IMR-90 (cell line): ENCODE measurements at regions not wholly inside any gene's neighbourhood (a gene's known extent, or its start where the extent isn't known, plus 50 kb on each side); places are given as distances from the start of the nearest gene placed in this dataset.
A peak's percentile ranks its signal among the peaks of the same experiment; 100 is the strongest.

Experiments
- ATAC-seq: fragments of 200-7000 bp; cut with Tn5 transposase; 2 replicates; pipeline ENCODE4 v1.9.1; 2020; ENCODE audit warnings: low read depth, mild to moderate bottlenecking, moderate library complexity
- BruUV-seq: library from RNA; stranded (reverse); fragments of 400-500 nt; replicated peaks from 2 replicates; lab custom pipeline; 2021; lab: Mats Ljungman, UMichigan
- CTCF ChIA-PET: fragments of 300-600 bp; formaldehyde crosslinking; extraction: SDS; loops from one replicate; lab custom pipeline; 2021; ENCODE audit warnings: antibody characterized with exemption; lab: Yijun Ruan, JAX
- POLR2A ChIA-PET: fragments of 300-600 bp; sonication (Branson Sonifier 250); formaldehyde crosslinking; loops from one replicate; lab custom pipeline; 2022; ENCODE audit warnings: antibody characterized with exemption; ENCODE audit not compliant: unreplicated experiment; lab: Charles Lee
- DNase-seq: peaks from one replicate; pipeline ENCODE4 v3.0.0; 2013
- H2AFZ ChIP-seq: replicated peaks from 2 replicates; pipeline ENCODE3; 2013; ENCODE audit warnings: low read length, mild to moderate bottlenecking; ENCODE audit not compliant: poor library complexity
- H2AK5ac ChIP-seq: 2 replicates; pipeline ENCODE4 v1.6.1; 2013; ENCODE audit warnings: low read depth, low read length, inconsistent platforms
- H2AK9ac ChIP-seq: replicated peaks from 2 replicates; pipeline ENCODE3; 2013; ENCODE audit warnings: mild to moderate bottlenecking, low read depth, low read length, moderate library complexity; ENCODE audit not compliant: poor library complexity
- H2BK120ac ChIP-seq: 2 replicates; pipeline ENCODE4 v1.6.1; 2013; ENCODE audit warnings: low read depth, low read length, inconsistent platforms
- H2BK15ac ChIP-seq: 3 replicates; pipeline ENCODE4 v1.6.1; 2013; ENCODE audit warnings: low read depth, low read length, inconsistent platforms
- H2BK20ac ChIP-seq: 2 replicates; pipeline ENCODE4 v1.6.1; 2013; ENCODE audit warnings: low read depth, mild to moderate bottlenecking, inconsistent platforms, low read length, moderate library complexity
- H2BK5ac ChIP-seq: 2 replicates; pipeline ENCODE4 v1.6.1; 2013; ENCODE audit warnings: mild to moderate bottlenecking, low read depth, low read length, inconsistent platforms; ENCODE audit not compliant: poor library complexity, severe bottlenecking
- H3K14ac ChIP-seq: replicated peaks from 2 replicates; pipeline ENCODE4 v1.6.1; 2013; ENCODE audit warnings: low read depth, low read length, inconsistent platforms
- H3K18ac ChIP-seq: 2 replicates; pipeline ENCODE4 v1.6.1; 2013; ENCODE audit warnings: low read depth, low read length, control low read depth
- H3K23ac ChIP-seq: 2 replicates; pipeline ENCODE4 v1.6.1; 2013; ENCODE audit warnings: low read depth, low read length, inconsistent platforms
- H3K27ac ChIP-seq: 2 replicates; pipeline ENCODE4 v1.5.1; 2013; ENCODE audit warnings: mild to moderate bottlenecking, control low read depth, low read length; ENCODE audit not compliant: insufficient read depth
- H3K27me3 ChIP-seq: 2 replicates; pipeline ENCODE4 v1.6.1; 2013; ENCODE audit warnings: low read length; ENCODE audit not compliant: control insufficient read depth, insufficient read depth
- H3K36me3 ChIP-seq: 2 replicates; pipeline ENCODE4 v1.6.1; 2013; ENCODE audit warnings: low read length, mixed read lengths; ENCODE audit not compliant: control insufficient read depth, insufficient read depth
- H3K4ac ChIP-seq: 2 replicates; pipeline ENCODE4 v1.6.1; 2013; ENCODE audit warnings: low read depth, low read length, inconsistent platforms
- H3K4me1 ChIP-seq: 2 replicates; pipeline ENCODE4 v1.6.1; 2013; ENCODE audit warnings: low read length, mixed read lengths; ENCODE audit not compliant: control insufficient read depth, insufficient read depth
- H3K4me2 ChIP-seq: 2 replicates; pipeline ENCODE4 v1.6.1; 2013; ENCODE audit warnings: low read depth, mild to moderate bottlenecking, control low read depth, low read length, moderate library complexity
- H3K4me3 ChIP-seq: 2 replicates; pipeline ENCODE4 v1.5.1; 2013; ENCODE audit warnings: low read depth, mild to moderate bottlenecking, control low read depth, low read length, moderate library complexity; ENCODE audit not compliant: insufficient read depth
- H3K56ac ChIP-seq: 2 replicates; pipeline ENCODE4 v1.6.1; 2013; ENCODE audit warnings: low read length, inconsistent platforms; ENCODE audit not compliant: insufficient read depth; ENCODE audit errors: extremely low read depth
- H3K79me1 ChIP-seq, 2 experiments: 2 replicates each; pipeline ENCODE4 v1.6.1; 2013; ENCODE audit warnings: low read length in 2 of 2, inconsistent platforms in 1 of 2, low read depth in 1 of 2
- H3K9ac ChIP-seq: 2 replicates; pipeline ENCODE4 v1.6.1; 2013; ENCODE audit warnings: low read depth, low read length, control low read depth
- H3K9me1 ChIP-seq: 2 replicates; pipeline ENCODE4 v1.6.1; 2013; ENCODE audit warnings: low read length, inconsistent platforms; ENCODE audit not compliant: insufficient read depth
- H3K9me3 ChIP-seq: 2 replicates; pipeline ENCODE4 v1.6.1; 2013; ENCODE audit warnings: low read length; ENCODE audit not compliant: control insufficient read depth, insufficient read depth
- H4K20me1 ChIP-seq: 2 replicates; pipeline ENCODE4 v1.6.1; 2013; ENCODE audit warnings: low read length, inconsistent platforms; ENCODE audit not compliant: insufficient read depth
- H4K5ac ChIP-seq: 2 replicates; pipeline ENCODE4 v1.6.1; 2013; ENCODE audit warnings: mild to moderate bottlenecking, low read depth, low read length, control low read depth
- H4K8ac ChIP-seq, 2 experiments: 2 replicates each; pipeline ENCODE4 v1.6.1; 2013; ENCODE audit warnings: low read depth in 2 of 2, low read length in 2 of 2, control low read depth in 1 of 2, inconsistent platforms in 1 of 2
- H4K91ac ChIP-seq: 2 replicates; pipeline ENCODE4 v1.6.1; 2013; ENCODE audit warnings: low read depth, low read length, inconsistent platforms; ENCODE audit not compliant: insufficient read depth
- CHD1 ChIP-seq: IDR thresholded peaks from 2 replicates; pipeline ENCODE4 v1.6.1; 2012; ENCODE audit warnings: low read depth, low read length, improper control_type of control experiment
- MAFK ChIP-seq: IDR thresholded peaks from 2 replicates; pipeline ENCODE4 v1.6.1; 2012; ENCODE audit warnings: low read depth, low read length, improper control_type of control experiment
- MAZ ChIP-seq: IDR thresholded peaks from 2 replicates; pipeline ENCODE4 v1.6.1; 2012; ENCODE audit warnings: low read depth, mild to moderate bottlenecking, low read length, improper control_type of control experiment, moderate library complexity, borderline replicate concordance
- MXI1 ChIP-seq: IDR thresholded peaks from 2 replicates; pipeline ENCODE4 v1.6.1; 2012; ENCODE audit warnings: low read depth, mild to moderate bottlenecking, low read length, moderate library complexity, borderline replicate concordance
- NFE2L2 ChIP-seq: fragments of 150-350 bp; IDR thresholded peaks from 2 replicates; pipeline ENCODE4 v1.6.1; 2016; ENCODE audit warnings: low read depth, mild to moderate bottlenecking, low read length
- POLR2A ChIP-seq: IDR thresholded peaks from 2 replicates; pipeline ENCODE4 v1.6.1; 2012; ENCODE audit warnings: mild to moderate bottlenecking, low read depth, low read length
- RAD21 ChIP-seq: IDR thresholded peaks from 2 replicates; pipeline ENCODE4 v1.6.1; 2012; ENCODE audit warnings: low read length, improper control_type of control experiment
- RFX5 ChIP-seq: IDR thresholded peaks from 2 replicates; pipeline ENCODE4 v1.8.0; 2012; ENCODE audit warnings: low read depth, mild to moderate bottlenecking, low read length, moderate library complexity
- SMC3 ChIP-seq: fragments of 150-350 bp; IDR thresholded peaks from 2 replicates; pipeline ENCODE4 v1.6.1; 2016; ENCODE audit warnings: low read depth, mild to moderate bottlenecking, antibody characterized with exemption, low read length, moderate library complexity
- dilution Hi-C: fragments of 300-500 bp; cut with HindIII; formaldehyde crosslinking; loops from one replicate; pipeline ENCODE4 v1.14.3; 2018; ENCODE audit warnings: low sequenced_read_pairs; ENCODE audit not compliant: unreplicated experiment
- in situ Hi-C: fragments of 300-500 bp; cut with MboI; formaldehyde crosslinking; loops from 3 replicates; pipeline ENCODE4 v1.14.3; 2019; ENCODE audit warnings: low sequenced_read_pairs, inconsistent platforms, mixed read lengths
- intact Hi-C: fragments of 100-400 bp; cut with micrococcal nuclease; formaldehyde crosslinking; loops from 2 replicates; pipeline ENCODE4 v1.10.0; 2022
- TF ChIP-seq, protein P1 (sequence below): fragments of 150-350 bp; IDR thresholded peaks from 2 replicates; pipeline ENCODE4 v1.6.1; 2016; ENCODE audit warnings: low read depth, mild to moderate bottlenecking, low read length, moderate library complexity, borderline replicate concordance
- TF ChIP-seq, protein P2 (sequence below): conservative IDR thresholded peaks from 2 replicates; pipeline ENCODE4 v1.5.1; 2012; ENCODE audit warnings: mild to moderate bottlenecking, low read depth, low read length, improper control_type of control experiment

DNA sequence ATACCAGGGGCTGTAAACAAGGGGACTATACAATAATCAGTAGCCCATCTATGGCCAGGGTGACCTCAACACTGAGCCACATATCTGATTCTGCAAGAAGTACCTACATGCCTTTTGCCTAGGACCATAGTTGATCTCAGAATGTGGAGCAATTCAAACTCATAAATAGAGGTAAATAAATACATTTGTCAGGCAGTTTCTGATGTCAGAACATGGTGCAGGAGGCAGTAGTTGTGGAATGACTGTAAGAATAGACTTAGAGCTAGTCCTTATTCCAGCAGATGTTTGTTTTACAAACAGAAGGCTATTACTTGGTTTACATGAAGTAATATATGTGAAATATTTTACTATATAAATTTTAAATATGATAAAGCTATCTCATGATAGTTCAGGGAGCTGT, 330.7 kb upstream of the DAB2 start:
- H2BK5ac ChIP-seq, result peak overlapping the region; percentile 64
- H3K23ac ChIP-seq, result no peak overlapping the region
- peak overlapping the region; percentile 37 for H4K5ac ChIP-seq
- H3K9ac ChIP-seq, result no peak overlapping the region
- no peak overlapping the region for H2AK9ac ChIP-seq
- H3K9me1 ChIP-seq, result peaks cover 2% of the 10 kb centered on the region; the same call in 1 of the 2 replicates
- no peaks in the 10 kb centered on the region for H3K9me3 ChIP-seq
- peak; percentile 26 for DNase-seq
- ChIA-PET POLR2A (no interaction called here), CTCF (no interaction called here)
- H4K20me1 ChIP-seq, result no peaks in the 10 kb centered on the region
- H3K56ac ChIP-seq, result no peak overlapping the region
- peak overlapping the region; percentile 84 for H3K14ac ChIP-seq
- peak overlapping the region; percentile 79 for H3K18ac ChIP-seq
- peak overlapping the region; percentile 94 for H2BK20ac ChIP-seq
- H3K4me3 ChIP-seq, result no peak overlapping the region
- dilution Hi-C loops (no loop called here), in situ Hi-C loops (loop anchor here (25.0 kb wide), 1 partner anchor 368 kb away; no protein-coding TSS in a partner anchor), intact Hi-C loops (no loop called here)
- peak overlapping the region; percentile 87 for H3K4ac ChIP-seq
- no peak overlapping the region for H2AFZ ChIP-seq
- H2BK120ac ChIP-seq, result peak overlapping the region; percentile 91
- H3K4me1 ChIP-seq, result peaks cover 2% of the 10 kb centered on the region; the same call in 1 of the 2 replicates
- peak overlapping the region; percentile 88 for H2BK15ac ChIP-seq
- H2AK5ac ChIP-seq, result peak overlapping the region; percentile 65; the same call in 1 of the 2 replicates
- H3K36me3 ChIP-seq, result no peaks in the 10 kb centered on the region
- ATAC-seq, result peak; percentile 51
- BruUV-seq, result no TSS peak
- peak overlapping the region; percentile 55 to 76; a peak in 2 of 4 replicates for H4K8ac ChIP-seq
- H3K27ac ChIP-seq, result peak overlapping the region; percentile 86; the same call in 1 of the 2 replicates
- H3K79me1 ChIP-seq, result no peaks in the 10 kb centered on the region
- no peak overlapping the region for H3K4me2 ChIP-seq
- peak overlapping the region; percentile 66 for H4K91ac ChIP-seq
- H3K27me3 ChIP-seq, result no peaks in the 10 kb centered on the region
- no peak for TF ChIP-seq RFX5
- no peak for TF ChIP-seq POLR2A
- no peak for TF ChIP-seq RAD21
- no peak for TF ChIP-seq MXI1
- TF ChIP-seq, protein P1, sequence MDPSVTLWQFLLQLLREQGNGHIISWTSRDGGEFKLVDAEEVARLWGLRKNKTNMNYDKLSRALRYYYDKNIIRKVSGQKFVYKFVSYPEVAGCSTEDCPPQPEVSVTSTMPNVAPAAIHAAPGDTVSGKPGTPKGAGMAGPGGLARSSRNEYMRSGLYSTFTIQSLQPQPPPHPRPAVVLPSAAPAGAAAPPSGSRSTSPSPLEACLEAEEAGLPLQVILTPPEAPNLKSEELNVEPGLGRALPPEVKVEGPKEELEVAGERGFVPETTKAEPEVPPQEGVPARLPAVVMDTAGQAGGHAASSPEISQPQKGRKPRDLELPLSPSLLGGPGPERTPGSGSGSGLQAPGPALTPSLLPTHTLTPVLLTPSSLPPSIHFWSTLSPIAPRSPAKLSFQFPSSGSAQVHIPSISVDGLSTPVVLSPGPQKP, result no peak
- no peak for TF ChIP-seq MAZ
- no peak for TF ChIP-seq CHD1
- TF ChIP-seq, protein P2, sequence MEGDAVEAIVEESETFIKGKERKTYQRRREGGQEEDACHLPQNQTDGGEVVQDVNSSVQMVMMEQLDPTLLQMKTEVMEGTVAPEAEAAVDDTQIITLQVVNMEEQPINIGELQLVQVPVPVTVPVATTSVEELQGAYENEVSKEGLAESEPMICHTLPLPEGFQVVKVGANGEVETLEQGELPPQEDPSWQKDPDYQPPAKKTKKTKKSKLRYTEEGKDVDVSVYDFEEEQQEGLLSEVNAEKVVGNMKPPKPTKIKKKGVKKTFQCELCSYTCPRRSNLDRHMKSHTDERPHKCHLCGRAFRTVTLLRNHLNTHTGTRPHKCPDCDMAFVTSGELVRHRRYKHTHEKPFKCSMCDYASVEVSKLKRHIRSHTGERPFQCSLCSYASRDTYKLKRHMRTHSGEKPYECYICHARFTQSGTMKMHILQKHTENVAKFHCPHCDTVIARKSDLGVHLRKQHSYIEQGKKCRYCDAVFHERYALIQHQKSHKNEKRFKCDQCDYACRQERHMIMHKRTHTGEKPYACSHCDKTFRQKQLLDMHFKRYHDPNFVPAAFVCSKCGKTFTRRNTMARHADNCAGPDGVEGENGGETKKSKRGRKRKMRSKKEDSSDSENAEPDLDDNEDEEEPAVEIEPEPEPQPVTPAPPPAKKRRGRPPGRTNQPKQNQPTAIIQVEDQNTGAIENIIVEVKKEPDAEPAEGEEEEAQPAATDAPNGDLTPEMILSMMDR, result no peak
- no peak for TF ChIP-seq MAFK
- no peak for TF ChIP-seq SMC3
- no peak for TF ChIP-seq NFE2L2
